ENCODE measurements at regions not wholly inside any gene's neighbourhood (a gene's known extent, or its start where the extent isn't known, plus 50 kb on each side); places are given as distances from the start of the nearest gene placed in this dataset.

DNA sequence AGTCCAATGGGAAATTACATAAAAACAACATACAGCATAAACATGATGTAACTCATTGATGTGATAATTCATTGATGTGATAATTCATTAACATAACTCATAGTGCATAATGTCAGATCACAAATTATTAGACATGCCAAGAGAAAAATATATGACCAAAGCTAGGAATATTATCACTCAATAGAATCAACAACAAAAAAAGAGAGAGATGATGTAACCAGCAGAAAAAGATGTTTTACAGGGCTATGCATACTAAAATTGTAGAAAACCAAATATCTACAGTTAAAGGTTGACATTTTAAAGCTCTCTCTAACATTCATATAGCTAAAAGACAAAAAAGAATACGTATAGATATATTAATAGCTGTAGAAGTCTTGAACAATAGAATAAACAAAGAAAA lies 1067.2 kb upstream of the ADGRB3 start:
- no peaks in the 10 kb centered on the region for H3K27me3 ChIP-seq (ENCODE audit: insufficient read depth, low read depth)
- H2AFZ ChIP-seq (ENCODE audit: low read depth), result no peak overlapping the region
- H4K20me1 ChIP-seq (ENCODE audit: insufficient read depth), result no peaks in the 10 kb centered on the region
- no peaks in the 10 kb centered on the region for H3K36me3 ChIP-seq (ENCODE audit: insufficient read depth)
- H3K9ac ChIP-seq, result no peak overlapping the region
- no peak overlapping the region for H3K4me2 ChIP-seq
- no peak overlapping the region for H3K27ac ChIP-seq
- TF ChIP-seq, protein P1, sequence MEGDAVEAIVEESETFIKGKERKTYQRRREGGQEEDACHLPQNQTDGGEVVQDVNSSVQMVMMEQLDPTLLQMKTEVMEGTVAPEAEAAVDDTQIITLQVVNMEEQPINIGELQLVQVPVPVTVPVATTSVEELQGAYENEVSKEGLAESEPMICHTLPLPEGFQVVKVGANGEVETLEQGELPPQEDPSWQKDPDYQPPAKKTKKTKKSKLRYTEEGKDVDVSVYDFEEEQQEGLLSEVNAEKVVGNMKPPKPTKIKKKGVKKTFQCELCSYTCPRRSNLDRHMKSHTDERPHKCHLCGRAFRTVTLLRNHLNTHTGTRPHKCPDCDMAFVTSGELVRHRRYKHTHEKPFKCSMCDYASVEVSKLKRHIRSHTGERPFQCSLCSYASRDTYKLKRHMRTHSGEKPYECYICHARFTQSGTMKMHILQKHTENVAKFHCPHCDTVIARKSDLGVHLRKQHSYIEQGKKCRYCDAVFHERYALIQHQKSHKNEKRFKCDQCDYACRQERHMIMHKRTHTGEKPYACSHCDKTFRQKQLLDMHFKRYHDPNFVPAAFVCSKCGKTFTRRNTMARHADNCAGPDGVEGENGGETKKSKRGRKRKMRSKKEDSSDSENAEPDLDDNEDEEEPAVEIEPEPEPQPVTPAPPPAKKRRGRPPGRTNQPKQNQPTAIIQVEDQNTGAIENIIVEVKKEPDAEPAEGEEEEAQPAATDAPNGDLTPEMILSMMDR (conservative IDR thresholded peaks at IDR 0.05; ENCODE audit: low read depth, low read length), result no peak
- no peaks in the 10 kb centered on the region for H3K79me2 ChIP-seq (ENCODE audit: insufficient read depth, low read depth)
- no peak overlapping the region for H3K4me3 ChIP-seq (IDR thresholded peaks at IDR 0.05; ENCODE audit: insufficient read depth, low read depth, low read length)
- no peaks in the 10 kb centered on the region for H3K4me1 ChIP-seq (ENCODE audit: low read depth, poor library complexity, severe bottlenecking)

DNA sequence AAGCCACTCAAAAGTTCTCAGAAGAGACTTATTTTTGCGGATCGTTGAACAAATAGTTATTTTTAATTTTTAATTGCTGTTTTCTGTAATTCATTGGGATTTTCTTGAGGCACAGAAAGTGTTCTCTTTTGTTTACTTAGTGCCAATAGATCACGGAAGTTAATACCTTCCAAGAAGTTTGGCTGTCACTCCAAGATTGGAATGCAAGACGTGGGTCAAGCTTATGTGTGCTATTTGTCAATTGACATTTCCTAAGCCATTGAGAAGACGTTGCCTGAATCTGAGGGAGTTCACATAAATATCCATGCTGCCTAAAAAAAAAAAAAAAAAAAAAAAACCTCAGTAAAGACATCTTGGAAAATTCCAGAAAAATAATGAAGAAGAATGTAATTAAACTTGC lies 1071.4 kb upstream of the ADGRB3 start:
- H3K4me3 ChIP-seq (IDR thresholded peaks at IDR 0.05; ENCODE audit: insufficient read depth, low read depth, low read length), result no peak overlapping the region
- no peaks in the 10 kb centered on the region for H3K79me2 ChIP-seq (ENCODE audit: insufficient read depth, low read depth)
- TF ChIP-seq, protein P1 (conservative IDR thresholded peaks at IDR 0.05; ENCODE audit: low read depth, low read length), result no peak
- no peak overlapping the region for H3K27ac ChIP-seq
- H3K27me3 ChIP-seq (ENCODE audit: insufficient read depth, low read depth), result no peaks in the 10 kb centered on the region
- no peaks in the 10 kb centered on the region for H4K20me1 ChIP-seq (ENCODE audit: insufficient read depth)
- H2AFZ ChIP-seq (ENCODE audit: low read depth), result no peak overlapping the region
- H3K9ac ChIP-seq, result no peak overlapping the region
- H3K4me2 ChIP-seq, result no peak overlapping the region
- no peaks in the 10 kb centered on the region for H3K4me1 ChIP-seq (ENCODE audit: low read depth, poor library complexity, severe bottlenecking)
- H3K36me3 ChIP-seq (ENCODE audit: insufficient read depth), result no peaks in the 10 kb centered on the region

DNA sequence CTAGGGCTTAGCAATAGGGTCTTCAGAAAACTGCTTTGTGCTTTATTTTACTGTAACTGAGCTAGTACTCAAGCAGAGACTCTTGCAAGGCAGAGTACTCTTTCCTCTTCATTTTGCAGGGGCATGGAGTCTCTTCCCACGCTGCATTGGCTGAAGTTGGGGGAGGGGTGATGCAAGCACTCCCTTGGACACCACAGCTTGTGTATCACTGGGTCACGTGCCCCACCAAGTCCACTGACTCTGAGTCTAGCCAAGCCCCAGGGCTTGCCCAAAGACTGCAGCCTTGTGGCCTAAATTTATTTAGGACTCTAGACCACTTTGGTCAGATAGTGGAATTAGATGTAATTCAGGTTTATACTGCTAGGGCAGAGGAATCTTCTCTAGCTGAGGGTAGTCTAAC lies 1075.0 kb upstream of the ADGRB3 start:
- no peaks in the 10 kb centered on the region for H3K4me1 ChIP-seq (ENCODE audit: low read depth, poor library complexity, severe bottlenecking)
- TF ChIP-seq, protein P1 (conservative IDR thresholded peaks at IDR 0.05; ENCODE audit: low read depth, low read length), result no peak
- no peaks in the 10 kb centered on the region for H3K36me3 ChIP-seq (ENCODE audit: insufficient read depth)
- no peaks in the 10 kb centered on the region for H4K20me1 ChIP-seq (ENCODE audit: insufficient read depth)
- H3K27ac ChIP-seq, result no peak overlapping the region
- H3K9ac ChIP-seq, result no peak overlapping the region
- H3K4me3 ChIP-seq (IDR thresholded peaks at IDR 0.05; ENCODE audit: insufficient read depth, low read depth, low read length), result no peak overlapping the region
- no peak overlapping the region for H2AFZ ChIP-seq (ENCODE audit: low read depth)
- no peak overlapping the region for H3K4me2 ChIP-seq
- H3K27me3 ChIP-seq (ENCODE audit: insufficient read depth, low read depth), result no peaks in the 10 kb centered on the region
- no peaks in the 10 kb centered on the region for H3K79me2 ChIP-seq (ENCODE audit: insufficient read depth, low read depth)

DNA sequence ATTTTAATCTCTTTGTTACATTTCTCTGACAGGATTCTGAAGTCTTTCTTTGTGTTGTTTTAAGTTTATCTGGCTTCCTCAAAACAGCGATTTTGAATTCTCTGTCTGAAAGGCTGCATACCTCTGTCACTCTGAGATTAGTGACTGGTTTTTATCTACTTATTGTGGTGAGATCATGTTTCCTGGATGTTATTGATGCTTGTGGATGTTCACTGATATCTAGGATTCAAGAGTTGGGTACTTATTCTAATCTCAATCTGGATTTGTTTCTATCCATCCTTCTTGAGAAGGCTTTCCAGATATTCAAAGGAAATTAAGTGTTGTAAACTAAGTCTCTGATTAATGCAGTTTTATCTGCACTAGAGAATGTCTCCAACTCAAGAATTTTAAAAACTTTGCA lies 1076.1 kb upstream of the ADGRB3 start:
- Histone ChIP-seq H3K27me3 (ENCODE audit: insufficient read depth, low read depth) (no peaks in the 10 kb centered on the region), H2AFZ (ENCODE audit: low read depth) (no peak overlapping the region), H3K79me2 (ENCODE audit: insufficient read depth, low read depth) (no peaks in the 10 kb centered on the region), H4K20me1 (ENCODE audit: insufficient read depth) (no peaks in the 10 kb centered on the region), H3K4me2 (no peak overlapping the region), H3K36me3 (ENCODE audit: insufficient read depth) (no peaks in the 10 kb centered on the region), H3K4me1 (ENCODE audit: low read depth, poor library complexity, severe bottlenecking) (no peaks in the 10 kb centered on the region), H3K9ac (no peak overlapping the region), H3K4me3 (IDR thresholded peaks at IDR 0.05; ENCODE audit: insufficient read depth, low read depth, low read length) (no peak overlapping the region), H3K27ac (no peak overlapping the region)
- TF ChIP-seq, protein P1 (conservative IDR thresholded peaks at IDR 0.05; ENCODE audit: low read depth, low read length), result no peak
